Caki2 (cell line): ENCODE measurements at regions not wholly inside any gene's neighbourhood (a gene's known extent, or its start where the extent isn't known, plus 50 kb on each side); places are given as distances from the start of the nearest gene placed in this dataset.

ENCODE experiments used
- DNase-seq: peaks from one replicate; pipeline ENCODE4 v3.0.0-alpha.2; 2015; ENCODE audit warnings: low read depth
- in situ Hi-C: cut with HindIII; loops from 2 replicates; pipeline ENCODE4 v1.10.0; 2016; ENCODE audit warnings: low sequenced_read_pairs, low pct_unique_long_range_greater_than_20kb, mixed read lengths

DNA sequence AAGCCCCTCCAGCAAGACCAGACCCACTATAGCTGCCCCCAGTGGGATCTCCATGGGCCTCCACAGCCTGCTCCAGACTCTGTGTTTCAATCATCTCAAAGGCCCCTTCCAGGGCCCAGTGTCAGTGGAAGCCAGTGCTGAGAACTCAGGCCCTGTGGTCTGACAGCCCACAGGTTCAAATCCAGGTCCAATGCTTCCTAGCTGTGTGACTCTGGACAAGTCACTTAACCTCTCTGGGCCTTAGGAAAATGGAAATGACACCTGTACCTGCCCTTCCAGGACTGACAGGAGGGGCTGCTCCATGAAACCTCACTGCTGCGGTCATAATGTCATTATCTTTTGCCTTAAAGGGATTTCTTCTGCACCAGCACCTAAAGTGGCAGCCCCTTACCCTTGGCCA is 101.9 kb downstream of the NCOR2 start:
- no peak for DNase-seq
- in situ Hi-C loops = no loop called here

GRCh38 chr12:124464830-124465229 is 102.6 kb downstream of the NCOR2 start:
- in situ Hi-C loops = no loop called here
- no peak for DNase-seq

DNA sequence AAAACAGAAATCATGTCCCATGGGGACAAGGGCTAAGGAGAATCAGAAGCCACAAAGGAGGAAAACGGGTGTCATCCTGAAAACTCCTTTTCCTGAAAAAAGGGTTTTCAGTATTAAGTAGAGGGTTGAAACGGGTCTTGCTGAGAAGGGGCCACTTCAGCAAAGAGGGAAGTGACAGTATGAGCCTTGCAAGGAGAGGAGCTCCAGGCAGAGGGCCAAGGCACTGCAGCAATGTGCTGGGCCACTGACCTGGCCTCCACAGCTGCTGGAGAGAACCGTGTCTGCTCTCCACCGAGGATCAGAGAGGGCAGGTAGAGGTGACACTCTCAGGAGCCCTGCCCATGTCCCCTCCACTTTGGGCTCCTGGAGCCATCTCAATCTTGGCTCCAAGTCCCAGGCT is 103.3 kb downstream of the NCOR2 start:
- DNase-seq = no peak
- in situ Hi-C loops = no loop called here

DNA sequence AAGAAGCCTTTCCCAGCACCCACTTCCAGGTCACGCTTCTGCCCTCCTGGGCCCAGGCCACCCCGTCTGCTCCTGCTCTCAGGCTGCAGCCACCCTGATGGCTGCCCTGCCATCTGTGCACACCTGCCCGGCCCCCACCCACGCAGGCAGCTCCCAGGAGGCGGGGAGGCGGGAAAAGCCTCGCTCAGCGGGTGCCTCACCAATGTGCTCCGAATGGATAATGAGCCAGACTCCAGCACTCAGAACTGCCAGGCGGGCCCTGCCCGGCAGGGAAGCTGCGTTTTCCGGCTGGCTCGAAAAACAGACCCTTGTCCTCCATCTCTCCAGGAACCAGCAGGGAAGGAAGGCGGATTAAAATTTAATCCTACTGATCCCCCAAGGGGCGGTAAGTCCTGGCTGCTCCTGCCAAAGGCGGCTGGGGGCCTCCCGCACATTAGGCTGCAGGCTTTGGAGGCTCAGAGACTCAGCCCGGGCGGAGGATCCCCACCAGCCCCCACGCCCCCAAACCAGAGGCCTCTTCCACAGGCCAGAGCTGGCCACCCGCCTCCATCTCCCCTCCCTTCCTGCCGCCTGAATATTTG is 104.0 kb downstream of the NCOR2 start:
- in situ Hi-C loops = no loop called here
- no peak for DNase-seq

DNA sequence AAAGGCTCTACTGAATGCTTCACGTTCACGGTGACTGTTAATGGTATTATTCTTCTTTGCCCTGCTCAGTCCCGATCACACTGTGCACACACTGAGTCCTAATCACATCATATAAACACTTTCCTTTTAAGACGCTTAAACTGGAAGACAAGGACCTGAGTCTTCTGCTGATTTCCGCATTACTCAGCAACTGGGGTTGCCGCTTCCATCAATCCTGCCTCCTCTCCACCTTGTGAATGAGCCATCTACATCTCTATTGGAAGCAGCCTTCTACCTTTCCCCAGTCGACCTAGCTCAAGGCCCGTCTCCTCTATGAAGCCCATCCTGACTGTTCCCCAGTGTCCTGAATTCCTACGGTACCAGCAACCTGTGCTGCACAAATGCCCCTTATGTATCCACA is 104.7 kb downstream of the NCOR2 start:
- in situ Hi-C loops = no loop called here
- DNase-seq = no peak

DNA sequence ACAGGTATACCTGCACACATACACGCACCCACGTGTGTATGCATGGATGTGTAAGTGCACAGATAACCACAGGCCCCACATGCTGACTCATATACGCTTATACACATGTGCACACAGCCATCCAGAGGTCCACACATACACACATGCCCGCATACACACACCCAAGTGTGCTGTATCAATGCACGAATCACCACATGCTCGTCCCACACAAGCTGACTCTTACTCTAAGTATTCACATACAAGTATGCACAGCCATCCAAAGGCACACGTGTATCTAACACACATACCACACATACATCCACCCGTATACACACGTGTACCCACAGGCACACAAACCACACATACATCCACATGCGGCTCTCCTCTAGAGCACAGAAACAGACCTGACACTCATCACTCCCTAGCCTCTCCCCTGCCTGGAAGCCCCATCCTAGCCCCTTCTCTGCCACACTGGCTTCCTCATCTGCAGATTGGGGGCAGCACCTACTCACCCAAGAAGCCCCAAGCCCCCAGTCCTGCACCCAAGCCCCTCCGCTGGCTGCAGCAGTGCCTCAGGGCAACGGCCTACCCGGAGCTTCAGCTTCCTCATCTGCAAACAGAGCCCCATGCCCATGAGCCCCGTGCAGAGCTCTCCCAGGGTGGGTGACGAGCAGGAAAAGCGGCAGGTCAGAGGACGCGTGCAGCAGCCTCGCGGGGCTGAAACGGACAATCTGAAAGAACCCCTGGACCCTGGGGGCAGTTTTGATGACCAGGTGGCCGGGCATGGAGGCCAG is 105.4 kb downstream of the NCOR2 start:
- no peak for DNase-seq
- in situ Hi-C loops = no loop called here

- DNase-seq = no peak
- in situ Hi-C loops = no loop called here
These were observed 106.2 kb downstream of the NCOR2 start for GRCh38 chr12:124461241-124461673.

GRCh38 chr12:124460771-124461170 is 106.6 kb downstream of the NCOR2 start:
- in situ Hi-C loops = no loop called here

DNA sequence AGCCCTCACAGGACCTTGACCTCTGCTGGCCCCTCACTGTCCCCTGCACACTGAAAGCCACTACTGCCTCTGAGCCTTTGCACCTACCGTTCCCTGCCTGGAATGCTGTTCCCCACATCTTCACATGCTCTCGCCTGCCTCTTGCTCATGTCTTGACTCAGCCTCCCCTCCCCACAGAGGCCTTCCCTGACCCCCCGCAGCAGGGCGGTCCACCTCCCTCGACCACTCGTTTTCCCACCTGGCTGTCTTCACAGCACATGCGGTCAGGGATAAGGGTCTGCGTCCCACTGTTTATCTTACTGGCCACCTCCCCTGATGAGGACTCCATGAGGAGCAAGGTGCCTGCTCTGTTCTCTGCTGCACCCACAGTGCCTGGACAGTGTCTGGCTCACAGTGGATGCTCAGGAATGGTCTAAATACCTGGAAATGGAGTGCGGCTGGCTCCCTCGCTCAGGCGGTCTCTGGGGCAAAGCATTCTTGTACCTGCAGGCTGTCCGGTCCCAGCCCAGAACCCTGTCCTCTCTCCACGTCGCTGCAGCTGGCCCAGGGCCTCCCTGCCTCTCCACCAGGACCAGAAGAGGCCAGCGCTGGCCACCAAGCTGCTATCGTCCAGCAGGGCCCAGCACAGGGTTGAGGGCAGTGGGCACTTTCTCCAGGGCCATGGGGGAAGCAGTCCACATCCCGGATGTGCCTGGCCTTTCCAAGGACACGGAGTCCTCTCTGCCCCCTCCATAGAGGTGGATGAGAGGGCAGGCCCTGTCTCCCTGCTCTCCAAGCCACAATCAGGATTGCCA is 107.4 kb downstream of the NCOR2 start:
- in situ Hi-C loops = no loop called here
- DNase-seq = no peak

More at GRCh38 chr12:124460771-124461170, 106.6 kb downstream of the NCOR2 start:
- DNase-seq = no peak

DNA sequence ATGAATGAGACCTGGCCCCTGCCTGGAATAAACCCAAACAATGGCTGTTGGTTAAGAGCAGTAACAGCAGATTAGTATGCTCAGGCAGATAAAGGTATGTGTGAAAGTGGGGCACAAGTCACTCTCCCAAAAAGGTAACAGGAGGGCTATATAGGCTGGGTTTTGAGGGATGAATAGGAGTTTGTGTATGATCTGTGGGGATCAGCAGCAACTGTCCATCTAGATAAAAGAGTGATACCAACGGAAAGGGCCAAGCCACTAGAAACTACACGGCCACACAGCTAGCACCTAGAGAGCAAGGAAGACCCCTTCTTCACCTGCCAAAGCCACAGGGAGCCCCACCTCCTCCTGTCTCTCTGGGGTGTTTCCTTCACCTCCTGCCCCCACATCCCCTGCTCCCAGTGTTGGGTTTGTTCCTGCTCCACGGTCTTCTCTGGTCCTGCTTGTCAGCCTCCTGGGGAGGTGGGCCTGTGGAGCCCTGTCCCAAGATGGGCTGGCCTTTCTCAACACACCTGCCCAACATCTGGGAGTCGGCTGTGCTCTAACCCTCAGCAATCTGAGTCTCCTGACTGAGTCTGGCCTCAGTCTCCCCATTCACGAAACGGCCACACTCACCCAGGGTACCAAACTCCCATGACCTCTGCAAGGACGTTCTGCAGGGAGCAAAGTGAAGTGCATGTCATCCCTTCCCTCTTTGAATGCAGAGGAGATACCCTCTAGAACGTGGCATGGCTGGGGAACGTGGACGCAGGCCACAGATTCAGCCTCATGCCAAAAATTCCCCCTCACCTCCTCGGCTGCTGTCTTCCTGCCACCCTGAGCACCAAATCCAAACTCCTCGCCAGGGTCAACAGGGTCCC is 108.2 kb downstream of the NCOR2 start:
- in situ Hi-C loops = no loop called here
- no peak for DNase-seq

GRCh38 chr12:124458220-124458991 is 109.0 kb downstream of the NCOR2 start:
- in situ Hi-C loops = no loop called here
- DNase-seq = no peak

DNA sequence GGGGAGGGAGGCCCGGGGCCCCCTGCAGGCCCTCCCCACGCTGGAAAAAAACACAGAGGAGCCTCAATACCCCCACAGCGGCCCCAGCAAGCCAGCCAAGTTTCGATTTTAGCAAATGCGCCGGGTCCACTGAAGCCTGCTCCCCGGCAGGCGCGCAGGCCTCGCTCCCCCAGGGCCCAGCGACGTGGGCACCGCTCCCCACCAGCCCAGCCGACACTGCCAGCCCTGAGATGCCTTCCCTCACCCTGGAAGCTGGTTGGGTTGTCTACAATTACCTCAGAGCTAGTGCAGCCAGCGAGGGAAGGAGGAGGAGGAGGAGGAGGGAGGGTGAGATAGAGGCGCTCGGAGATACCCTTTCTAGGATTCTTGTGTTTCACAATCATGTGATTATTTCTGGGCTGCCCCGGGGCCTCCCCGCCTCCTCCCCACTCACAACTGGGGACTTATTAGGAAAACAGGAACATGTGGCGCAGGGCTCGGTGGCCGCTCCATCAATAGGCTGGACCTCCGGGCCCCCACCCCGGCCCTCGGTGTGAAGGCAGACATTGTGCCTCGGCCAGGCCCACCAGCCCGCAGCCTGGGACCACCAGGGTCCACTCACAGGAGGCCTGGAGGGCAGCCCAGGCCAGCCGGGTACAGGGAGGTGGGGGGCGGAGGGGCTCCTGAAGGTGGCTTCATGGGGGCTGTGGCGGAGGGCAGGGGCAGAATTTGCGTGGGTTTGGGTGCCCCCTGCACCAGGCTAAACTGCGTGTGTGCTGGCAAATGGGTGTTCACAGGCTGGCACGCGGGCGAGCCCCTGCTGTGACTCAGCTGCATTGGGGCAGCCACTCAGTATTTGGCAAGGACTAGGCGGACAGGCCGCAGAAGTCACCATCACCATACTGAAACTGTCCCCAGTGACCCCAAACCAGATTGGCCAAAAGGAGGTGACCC is 109.9 kb downstream of the NCOR2 start:
- no peak for DNase-seq
- in situ Hi-C loops = no loop called here

- DNase-seq = no peak
- in situ Hi-C loops = no loop called here
These were observed 110.7 kb downstream of the NCOR2 start for GRCh38 chr12:124456652-124457152.

DNA sequence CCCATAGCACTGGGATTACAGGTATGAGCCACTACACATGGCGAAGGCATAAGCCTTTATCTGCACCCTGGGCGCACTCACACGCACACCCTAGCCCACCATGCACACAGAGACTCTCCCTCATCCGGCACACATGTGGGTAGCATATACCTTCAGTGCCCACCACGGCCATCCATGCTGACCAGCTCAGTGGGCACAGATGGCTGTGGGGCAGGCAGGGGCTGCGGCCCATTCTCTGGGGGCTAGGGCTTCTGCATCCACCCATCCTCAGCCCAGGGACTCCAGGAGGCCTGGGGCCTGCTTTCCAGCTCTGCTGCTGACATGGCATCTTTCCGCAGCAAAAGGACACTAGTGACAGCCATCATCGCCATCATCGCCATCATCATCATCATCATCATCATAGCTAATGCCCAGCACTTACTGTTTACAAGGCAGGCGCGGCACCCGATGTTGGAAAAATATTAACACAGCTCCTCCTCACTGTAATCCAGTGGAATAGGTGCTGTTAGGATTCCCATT is 111.2 kb downstream of the NCOR2 start:
- DNase-seq = no peak
- in situ Hi-C loops = no loop called here

DNA sequence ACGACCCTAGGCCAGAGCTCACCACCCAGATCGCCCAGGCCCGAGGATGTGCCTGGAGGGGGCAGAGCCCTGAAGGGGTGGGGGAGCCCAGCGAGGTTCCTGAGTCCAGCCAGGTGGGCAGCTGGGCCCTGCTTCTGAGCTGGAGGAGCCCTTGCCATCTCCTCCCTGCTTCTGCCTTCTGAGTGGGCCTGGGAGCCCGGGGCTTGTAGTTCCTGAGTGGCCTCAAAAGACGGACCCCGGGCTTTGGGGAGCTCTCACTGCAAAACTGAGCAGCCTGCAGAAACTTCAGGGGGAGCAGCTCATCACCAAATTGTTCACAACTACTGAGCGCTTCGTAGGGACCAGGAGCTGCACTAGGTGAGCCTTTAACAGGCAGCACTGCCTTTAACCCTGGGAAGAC is 112.1 kb downstream of the NCOR2 start:
- no peak for DNase-seq
- in situ Hi-C loops = no loop called here

GRCh38 chr12:124454735-124455134 is 112.7 kb downstream of the NCOR2 start:
- in situ Hi-C loops = no loop called here
- DNase-seq = no peak
